MM.1S (cell line): ENCODE measurements at regions not wholly inside any gene's neighbourhood (a gene's known extent, or its start where the extent isn't known, plus 50 kb on each side); places are given as distances from the start of the nearest gene placed in this dataset.

Experiments used
- DNase-seq: peaks from one replicate; pipeline ENCODE4 v3.0.0-alpha.2; 2015
- H2AFZ ChIP-seq: fragments of 300-600 bp; sonication (generic); 2 replicates; pipeline ENCODE4 v1.6.0; 2016; ENCODE audit warnings: antibody characterized with exemption, low read length
- H3F3A ChIP-seq: fragments of 300-600 bp; sonication (generic); 2 replicates; pipeline ENCODE4 v1.6.1; 2016; ENCODE audit warnings: mild to moderate bottlenecking, antibody characterized with exemption, low read length, moderate library complexity, mixed read lengths; ENCODE audit not compliant: insufficient read depth
- H3K27ac ChIP-seq: fragments of 300-600 bp; sonication (generic); 2 replicates; pipeline ENCODE4 v1.5.1; 2016; ENCODE audit warnings: mild to moderate bottlenecking, low read length
- H3K27me3 ChIP-seq: fragments of 300-600 bp; sonication (generic); replicated peaks from 2 replicates; pipeline ENCODE4 v1.6.0; 2016; ENCODE audit warnings: low read length; ENCODE audit not compliant: insufficient read depth
- H3K36me3 ChIP-seq: fragments of 300-600 bp; sonication (generic); replicated peaks from 2 replicates; pipeline ENCODE4 v1.6.1; 2016; ENCODE audit warnings: mild to moderate bottlenecking, low read length, mixed read lengths; ENCODE audit not compliant: insufficient read depth
- H3K4me1 ChIP-seq: fragments of 300-600 bp; sonication (generic); 2 replicates; pipeline ENCODE4 v1.6.1; 2016; ENCODE audit warnings: low read length, mixed read lengths
- H3K4me2 ChIP-seq: fragments of 300-600 bp; sonication (generic); 2 replicates; pipeline ENCODE4 v1.6.0; 2016; ENCODE audit warnings: low read depth, low read length
- H3K4me3 ChIP-seq: fragments of 300-600 bp; sonication (generic); 2 replicates; pipeline ENCODE4 v1.5.1; 2016; ENCODE audit warnings: low read length, mixed read lengths
- H3K79me2 ChIP-seq: fragments of 300-600 bp; sonication (generic); 2 replicates; pipeline ENCODE4 v1.6.1; 2016; ENCODE audit warnings: mixed run types, low read length, mixed read lengths
- H3K9ac ChIP-seq: fragments of 300-600 bp; sonication (generic); 2 replicates; pipeline ENCODE4 v1.6.1; 2016; ENCODE audit warnings: low read length, mixed read lengths
- H3K9me2 ChIP-seq: fragments of 300-600 bp; sonication (generic); replicated peaks from 2 replicates; pipeline ENCODE4 v1.6.1; 2016; ENCODE audit warnings: mild to moderate bottlenecking, low read length, mixed read lengths; ENCODE audit not compliant: insufficient read depth
- H3K9me3 ChIP-seq: fragments of 300-600 bp; sonication (generic); replicated peaks from 2 replicates; pipeline ENCODE4 v1.6.1; 2016; ENCODE audit warnings: mild to moderate bottlenecking, low read length, mixed read lengths; ENCODE audit not compliant: insufficient read depth
- H4K20me1 ChIP-seq: fragments of 300-600 bp; sonication (generic); 2 replicates; pipeline ENCODE4 v1.6.1; 2016; ENCODE audit warnings: mild to moderate bottlenecking, low read length, moderate library complexity, mixed read lengths; ENCODE audit not compliant: insufficient read depth
- CTCF ChIP-seq: fragments of 300-600 bp; sonication (generic); IDR thresholded peaks from 2 replicates; pipeline ENCODE4 v1.5.1; 2016; ENCODE audit warnings: antibody characterized with exemption, low read length, mixed read lengths
- EZH2 ChIP-seq: fragments of 300-600 bp; sonication (generic); optimal IDR thresholded peaks from 2 replicates; pipeline ENCODE3; 2017; ENCODE audit warnings: low read depth, mild to moderate bottlenecking, antibody characterized with exemption, low read length, mixed read lengths
- EZH2phosphoT487 ChIP-seq: fragments of 300-600 bp; sonication (generic); IDR thresholded peaks from 2 replicates; pipeline ENCODE4 v1.6.1; 2018; ENCODE audit warnings: antibody characterized with exemption, low read length

DNA sequence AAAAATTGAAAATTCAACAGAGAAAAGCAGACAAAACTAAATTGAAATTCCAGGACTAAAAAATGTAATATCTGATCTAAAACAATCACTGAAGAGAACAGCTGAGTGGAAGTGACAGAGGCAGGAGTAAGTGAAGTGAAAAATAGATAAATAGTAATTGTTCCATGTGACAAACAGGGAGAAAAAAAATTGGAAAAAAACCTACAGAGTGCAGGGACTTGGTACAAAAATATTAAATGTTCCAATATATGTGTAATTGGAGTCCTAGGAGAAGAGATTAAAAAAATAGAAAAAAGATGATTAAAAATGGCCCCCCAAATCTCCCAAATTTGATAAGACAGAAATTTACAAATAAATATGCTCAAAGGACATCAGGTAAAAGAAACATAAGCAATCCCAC is 63.4 kb upstream of the NAMPT start:
- Histone ChIP-seq H3K4me1 (peaks cover 40% of the 10 kb centered on the region), H3K27me3 (no peaks in the 10 kb centered on the region), H3K9ac (peak overlapping the region; percentile 75; the same call in 1 of the 2 replicates), H4K20me1 (no peaks in the 10 kb centered on the region), H3K4me3 (no peak overlapping the region), H2AFZ (no peak overlapping the region), H3K79me2 (no peaks in the 10 kb centered on the region), H3K9me2 (no peaks in the 10 kb centered on the region), H3F3A (peaks cover 26% of the 10 kb centered on the region), H3K27ac (peak overlapping the region; percentile 94), H3K36me3 (no peaks in the 10 kb centered on the region), H3K9me3 (no peaks in the 10 kb centered on the region), H3K4me2 (peak overlapping the region; percentile 72; the same call in 1 of the 2 replicates)
- no peak for TF ChIP-seq EZH2phosphoT487
- no peak for TF ChIP-seq CTCF
- TF ChIP-seq EZH2: no peak
- DNase-seq: no peak

- no peaks in the 10 kb centered on the region for H3K79me2 ChIP-seq
- no peaks in the 10 kb centered on the region for H3K9me2 ChIP-seq
- peak overlapping the region; percentile 34 for H3K4me3 ChIP-seq
- H3K27ac ChIP-seq: peak overlapping the region; percentile 94
- no peaks in the 10 kb centered on the region for H3K27me3 ChIP-seq
- H4K20me1 ChIP-seq: no peaks in the 10 kb centered on the region
- peaks cover 26% of the 10 kb centered on the region for H3F3A ChIP-seq
- peaks cover 40% of the 10 kb centered on the region for H3K4me1 ChIP-seq
- peak overlapping the region; percentile 61 for H2AFZ ChIP-seq
- H3K9ac ChIP-seq: peak overlapping the region; percentile 75
- peak; percentile 91 for DNase-seq
- H3K9me3 ChIP-seq: no peaks in the 10 kb centered on the region
- TF ChIP-seq EZH2 (no peak), EZH2phosphoT487 (no peak), CTCF (no peak)
- no peaks in the 10 kb centered on the region for H3K36me3 ChIP-seq
- H3K4me2 ChIP-seq: peak overlapping the region; percentile 72
These were observed 62.5 kb upstream of the NAMPT start for GRCh38 chr7:106347229-106347833.

- H3K36me3 ChIP-seq: no peaks in the 10 kb centered on the region
- peak overlapping the region; percentile 34 for H3K4me3 ChIP-seq
- H3K79me2 ChIP-seq: no peaks in the 10 kb centered on the region
- H4K20me1 ChIP-seq: no peaks in the 10 kb centered on the region
- no peaks in the 10 kb centered on the region for H3K9me2 ChIP-seq
- no peaks in the 10 kb centered on the region for H3K9me3 ChIP-seq
- no peak overlapping the region for H2AFZ ChIP-seq
- H3K4me1 ChIP-seq: peaks cover 40% of the 10 kb centered on the region
- H3K4me2 ChIP-seq: peak overlapping the region; percentile 72
- no peaks in the 10 kb centered on the region for H3K27me3 ChIP-seq
- peak overlapping the region; percentile 94 for H3K27ac ChIP-seq
- H3F3A ChIP-seq: peaks cover 26% of the 10 kb centered on the region
- peak overlapping the region; percentile 82 for H3K9ac ChIP-seq
- TF ChIP-seq EZH2phosphoT487: no peak
- DNase-seq: peak; percentile 100
These were observed 62.0 kb upstream of the NAMPT start for GRCh38 chr7:106346678-106347217.

DNA sequence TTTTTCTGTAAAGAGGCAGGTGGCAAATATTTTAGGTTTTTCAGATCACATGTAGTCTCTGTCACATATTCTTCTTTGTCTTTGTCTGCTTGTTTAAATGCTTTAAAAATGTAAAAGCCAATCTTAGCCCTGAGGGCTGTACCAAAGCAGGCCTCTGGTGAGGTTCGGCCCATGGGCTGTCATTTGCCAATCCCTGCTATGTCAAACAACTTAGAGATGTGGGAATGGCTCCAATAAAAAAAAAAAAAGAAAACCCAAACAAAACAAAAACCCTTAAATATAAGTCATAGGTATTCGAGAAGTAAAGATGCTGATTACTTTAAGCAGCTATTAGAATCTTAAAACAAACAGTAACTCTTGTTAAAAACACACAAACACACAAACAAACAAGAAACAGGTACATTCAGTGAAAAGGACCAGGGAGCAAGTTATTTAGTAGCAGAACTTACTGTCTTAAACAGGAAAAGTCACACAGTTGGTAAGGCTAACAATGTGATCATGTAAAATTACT is 61.4 kb upstream of the NAMPT start:
- H3K27me3 ChIP-seq: no peaks in the 10 kb centered on the region
- H2AFZ ChIP-seq: no peak overlapping the region
- no peaks in the 10 kb centered on the region for H3K9me3 ChIP-seq
- H3K4me3 ChIP-seq: peak overlapping the region; percentile 25; the same call in 1 of the 2 replicates
- no peaks in the 10 kb centered on the region for H3K36me3 ChIP-seq
- H3K4me1 ChIP-seq: peaks cover 40% of the 10 kb centered on the region
- H4K20me1 ChIP-seq: no peaks in the 10 kb centered on the region
- DNase-seq: no peak
- H3K9ac ChIP-seq: peak overlapping the region; percentile 82
- peak overlapping the region; percentile 94 for H3K27ac ChIP-seq
- no peaks in the 10 kb centered on the region for H3K9me2 ChIP-seq
- TF ChIP-seq EZH2phosphoT487 (no peak), CTCF (no peak), EZH2 (no peak)
- peaks cover 26% of the 10 kb centered on the region for H3F3A ChIP-seq
- H3K4me2 ChIP-seq: peak overlapping the region; percentile 72
- H3K79me2 ChIP-seq: no peaks in the 10 kb centered on the region
